Ovary (tissue), 7 donors: ENCODE measurements at regions not wholly inside any gene's neighbourhood (a gene's known extent, or its start where the extent isn't known, plus 50 kb on each side); places are given as distances from the start of the nearest gene placed in this dataset.

Experiments used
- DNase-seq, 5 donors: peaks; one replicate each; pipeline ENCODE4 v3.0.0-alpha.2; 2019 to 2020
- H3K27ac ChIP-seq, 2 donors: fragments of 200-600 bp; one replicate each; pipeline versions ENCODE4 v1.5.1 to v1.8.0; 2019 to 2022
- H3K27me3 ChIP-seq: fragments of 200-600 bp; one replicate; pipeline ENCODE4 v1.8.0; 2022
- H3K36me3 ChIP-seq: fragments of 200-600 bp; sonication (generic); one replicate; pipeline ENCODE4 v1.5.1; 2019
- H3K4me1 ChIP-seq: one replicate; pipeline ENCODE4 v1.8.1; 2013; ENCODE audit warnings: mild to moderate bottlenecking, moderate library complexity; ENCODE audit not compliant: insufficient read depth
- H3K4me3 ChIP-seq: fragments of 200-600 bp; sonication (generic); one replicate; pipeline ENCODE4 v1.5.1; 2017
- H3K9me3 ChIP-seq, 2 donors: fragments of 200-600 bp in 1 of 2; sonication (generic) in 1 of 2; one replicate each; pipeline versions ENCODE4 v1.5.1 to v1.8.1; 2013 to 2019; ENCODE audit warnings: mild to moderate bottlenecking in 1 of 2, moderate library complexity in 1 of 2
- CTCF ChIP-seq, 3 donors: fragments of 450-650 bp in 2 of 3; fragments of 200-600 bp in 1 of 3; IDR thresholded peaks; one replicate each; pipeline versions ENCODE4 v1.5.1 to v1.8.0; 2016 to 2022; ENCODE audit warnings: antibody characterized with exemption in 3 of 3, mild to moderate bottlenecking in 1 of 3
- EP300 ChIP-seq: sonication (generic); formaldehyde crosslinking; IDR thresholded peaks from one replicate; pipeline ENCODE4 v1.6.1; 2017; ENCODE audit warnings: antibody characterized with exemption
- POLR2A ChIP-seq: fragments of 450-650 bp; IDR thresholded peaks from one replicate; pipeline ENCODE4 v1.6.1; 2017; ENCODE audit warnings: antibody characterized with exemption, mild to moderate bottlenecking, moderate library complexity
- WGBS, 3 donors: extraction: QIAGEN DNeasy Blood & Tissue Kit in 1 of 3; methylation state at CpG; one replicate each; pipeline versions ENCODE4 v1.1.5 to v1.1.7; 2013 to 2017; 5-methylcytosine and 5-hydroxymethylcytosine counted together
- intact Hi-C, 4 donors: fragments of 100-400 bp; cut with DNase I; formaldehyde crosslinking; loops; one replicate each; pipeline versions ENCODE4 v1.11.0 to v1.15.1; 2022 to 2023
- donor health status: DM: no; HTN: no; CAD: no; lungs with moderate emphysema.
- donor health status: DM: no; HTN: no; CAD: no.
- donor health status: Bipolar disorder and iron deficiency.
- donor health status: DM: no; HTN: no; CAD: no.
- donor health status: DM: yes; HTN: yes; CAD: no.

GRCh38 chr21:35721701-35722100 lies 338.6 kb downstream of the SETD4 start:
- no peak overlapping the region for H3K4me3 ChIP-seq
- WGBS, 3 donors, result 69 to 79% (median 72%) methylated on average over 4 of the region's 4 CpGs
- no peaks in the 10 kb centered on the region for H3K9me3 ChIP-seq
- no peak for DNase-seq
- H3K27ac ChIP-seq, result no peak overlapping the region
- no peaks in the 10 kb centered on the region for H3K27me3 ChIP-seq
- TF ChIP-seq EP300 (no peak), POLR2A (no peak), CTCF (IDR thresholded peaks at IDR 0.05) (no peak)
- no peaks in the 10 kb centered on the region for H3K36me3 ChIP-seq
- intact Hi-C loops, result no loop called here
- peaks cover 11% of the 10 kb centered on the region for H3K4me1 ChIP-seq

GRCh38 chr21:35720208-35720731 lies 340.1 kb downstream of the SETD4 start:
- H3K27ac ChIP-seq, result no peak overlapping the region
- H3K27me3 ChIP-seq, result no peaks in the 10 kb centered on the region
- no peak overlapping the region for H3K4me3 ChIP-seq
- no peaks in the 10 kb centered on the region for H3K36me3 ChIP-seq
- 15 to 16% (median 15%) methylated on average over 6 of the region's 6 CpGs for WGBS, 3 donors
- TF ChIP-seq EP300, result no peak
- TF ChIP-seq POLR2A, result no peak
- TF ChIP-seq CTCF (IDR thresholded peaks at IDR 0.05), result no peak
- intact Hi-C loops, result no loop called here
- no peaks in the 10 kb centered on the region for H3K9me3 ChIP-seq
- DNase-seq, result no peak
- H3K4me1 ChIP-seq, result peaks cover 11% of the 10 kb centered on the region

GRCh38 chr21:35719080-35719479 lies 341.2 kb downstream of the SETD4 start:
- intact Hi-C loops, result loop anchor here in 1 of 4 donors (5.0 kb wide), 1 partner anchor 1983 kb away; no protein-coding TSS in a partner anchor
- WGBS, 3 donors, result 4 to 17% (median 10%) methylated on average over 1 of the region's 1 CpG
- H3K4me1 ChIP-seq, result peaks cover 11% of the 10 kb centered on the region
- TF ChIP-seq POLR2A (no peak), CTCF (IDR thresholded peaks at IDR 0.05) (no peak), EP300 (no peak)
- H3K4me3 ChIP-seq, result no peak overlapping the region
- no peaks in the 10 kb centered on the region for H3K9me3 ChIP-seq
- H3K27me3 ChIP-seq, result no peaks in the 10 kb centered on the region
- H3K36me3 ChIP-seq, result no peaks in the 10 kb centered on the region
- H3K27ac ChIP-seq, result no peak overlapping the region
- DNase-seq, result no peak

- intact Hi-C loops, result loop anchor here in 1 of 4 donors (5.0 kb wide), 1 partner anchor 1985 kb away; no protein-coding TSS in a partner anchor
- Histone ChIP-seq H3K27me3 (no peaks in the 10 kb centered on the region), H3K9me3 (no peaks in the 10 kb centered on the region), H3K36me3 (no peaks in the 10 kb centered on the region), H3K4me3 (no peak overlapping the region), H3K4me1 (peaks cover 11% of the 10 kb centered on the region), H3K27ac (no peak overlapping the region)
- WGBS, 3 donors, result 33 to 43% (median 40%) methylated on average over 2 of the region's 2 CpGs
- TF ChIP-seq CTCF (IDR thresholded peaks at IDR 0.05), result no peak
- TF ChIP-seq POLR2A, result no peak
- TF ChIP-seq EP300, result no peak
- DNase-seq, result no peak
These were observed 343.3 kb downstream of the SETD4 start for GRCh38 chr21:35716876-35717565.
